ENCODE measurements at regions not wholly inside any gene's neighbourhood (a gene's known extent, or its start where the extent isn't known, plus 50 kb on each side); places are given as distances from the start of the nearest gene placed in this dataset.

- no peak for DNase-seq (ENCODE audit: low read depth)
- TF ChIP-seq POLR2A (IDR thresholded peaks at IDR 0.05; ENCODE audit: extremely low read depth, insufficient read length) (no peak), MYC (IDR thresholded peaks at IDR 0.05; ENCODE audit: low read depth, low read length) (no peak)
- TF ChIP-seq, protein P1, sequence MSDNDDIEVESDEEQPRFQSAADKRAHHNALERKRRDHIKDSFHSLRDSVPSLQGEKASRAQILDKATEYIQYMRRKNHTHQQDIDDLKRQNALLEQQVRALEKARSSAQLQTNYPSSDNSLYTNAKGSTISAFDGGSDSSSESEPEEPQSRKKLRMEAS (IDR thresholded peaks at IDR 0.05; ENCODE audit: low read depth, low read length), result no peak
- TF ChIP-seq, protein P2, sequence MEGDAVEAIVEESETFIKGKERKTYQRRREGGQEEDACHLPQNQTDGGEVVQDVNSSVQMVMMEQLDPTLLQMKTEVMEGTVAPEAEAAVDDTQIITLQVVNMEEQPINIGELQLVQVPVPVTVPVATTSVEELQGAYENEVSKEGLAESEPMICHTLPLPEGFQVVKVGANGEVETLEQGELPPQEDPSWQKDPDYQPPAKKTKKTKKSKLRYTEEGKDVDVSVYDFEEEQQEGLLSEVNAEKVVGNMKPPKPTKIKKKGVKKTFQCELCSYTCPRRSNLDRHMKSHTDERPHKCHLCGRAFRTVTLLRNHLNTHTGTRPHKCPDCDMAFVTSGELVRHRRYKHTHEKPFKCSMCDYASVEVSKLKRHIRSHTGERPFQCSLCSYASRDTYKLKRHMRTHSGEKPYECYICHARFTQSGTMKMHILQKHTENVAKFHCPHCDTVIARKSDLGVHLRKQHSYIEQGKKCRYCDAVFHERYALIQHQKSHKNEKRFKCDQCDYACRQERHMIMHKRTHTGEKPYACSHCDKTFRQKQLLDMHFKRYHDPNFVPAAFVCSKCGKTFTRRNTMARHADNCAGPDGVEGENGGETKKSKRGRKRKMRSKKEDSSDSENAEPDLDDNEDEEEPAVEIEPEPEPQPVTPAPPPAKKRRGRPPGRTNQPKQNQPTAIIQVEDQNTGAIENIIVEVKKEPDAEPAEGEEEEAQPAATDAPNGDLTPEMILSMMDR (IDR thresholded peaks at IDR 0.05; ENCODE audit: low read depth, low read length), result no peak
Measured at GRCh38 chr21:27221077-27221476, 254.2 kb upstream of the ADAMTS5 start.

GRCh38 chr21:27220416-27220815, 253.5 kb upstream of the ADAMTS5 start:
- H3K4me3 ChIP-seq (ENCODE audit: low read depth, low read length), result no peak overlapping the region
- TF ChIP-seq MYC (IDR thresholded peaks at IDR 0.05; ENCODE audit: low read depth, low read length), result no peak
- TF ChIP-seq, protein P2 (IDR thresholded peaks at IDR 0.05; ENCODE audit: low read depth, low read length), result no peak
- TF ChIP-seq, protein P1 (IDR thresholded peaks at IDR 0.05; ENCODE audit: low read depth, low read length), result no peak
- DNase-seq (ENCODE audit: low read depth), result no peak

More at GRCh38 chr21:27221077-27221476, 254.2 kb upstream of the ADAMTS5 start:
- H3K4me3 ChIP-seq (ENCODE audit: low read depth, low read length), result no peak overlapping the region

- no peak overlapping the region for H3K4me3 ChIP-seq (ENCODE audit: low read depth, low read length)
- TF ChIP-seq, protein P1 (IDR thresholded peaks at IDR 0.05; ENCODE audit: low read depth, low read length), result no peak
- TF ChIP-seq, protein P2 (IDR thresholded peaks at IDR 0.05; ENCODE audit: low read depth, low read length), result no peak
- TF ChIP-seq MYC (IDR thresholded peaks at IDR 0.05; ENCODE audit: low read depth, low read length) (no peak), POLR2A (IDR thresholded peaks at IDR 0.05; ENCODE audit: extremely low read depth, insufficient read length) (no peak)
- no peak for DNase-seq (ENCODE audit: low read depth)
Measured at GRCh38 chr21:27219068-27219467, 252.2 kb upstream of the ADAMTS5 start.

GRCh38 chr21:27213303-27213702, 246.4 kb upstream of the ADAMTS5 start:
- no peak overlapping the region for H3K4me3 ChIP-seq (ENCODE audit: low read depth, low read length)
- DNase-seq (ENCODE audit: low read depth), result no peak
- TF ChIP-seq, protein P2 (IDR thresholded peaks at IDR 0.05; ENCODE audit: low read depth, low read length), result no peak
- TF ChIP-seq MYC (IDR thresholded peaks at IDR 0.05; ENCODE audit: low read depth, low read length) (no peak), POLR2A (IDR thresholded peaks at IDR 0.05; ENCODE audit: extremely low read depth, insufficient read length) (no peak)
- TF ChIP-seq, protein P1 (IDR thresholded peaks at IDR 0.05; ENCODE audit: low read depth, low read length), result no peak

DNA sequence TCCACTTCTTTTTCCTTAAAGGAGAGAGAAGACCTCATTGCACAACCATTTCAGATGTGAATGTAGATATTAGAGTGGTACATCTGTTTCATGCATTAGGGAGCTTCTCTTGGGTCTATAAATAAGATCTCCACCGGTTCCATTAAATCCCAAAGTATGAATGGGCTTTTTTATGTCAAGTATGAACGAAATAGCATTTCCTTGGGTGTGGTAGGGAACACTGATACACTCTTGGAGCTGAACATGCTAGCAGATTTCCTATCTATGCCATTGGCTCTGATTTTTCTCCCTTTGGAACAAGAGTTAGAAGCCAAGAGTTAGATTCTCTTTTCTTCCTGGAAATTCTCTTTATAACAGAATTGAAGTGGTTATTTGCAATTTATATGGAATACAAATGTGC, 245.6 kb upstream of the ADAMTS5 start:
- H3K4me3 ChIP-seq (ENCODE audit: low read depth, low read length), result no peak overlapping the region
- no peak for DNase-seq (ENCODE audit: low read depth)
- TF ChIP-seq MYC (IDR thresholded peaks at IDR 0.05; ENCODE audit: low read depth, low read length) (no peak), POLR2A (IDR thresholded peaks at IDR 0.05; ENCODE audit: extremely low read depth, insufficient read length) (no peak)
- TF ChIP-seq, protein P1 (IDR thresholded peaks at IDR 0.05; ENCODE audit: low read depth, low read length), result no peak
- TF ChIP-seq, protein P2 (IDR thresholded peaks at IDR 0.05; ENCODE audit: low read depth, low read length), result no peak

GRCh38 chr21:27209546-27209945, 242.7 kb upstream of the ADAMTS5 start:
- DNase-seq (ENCODE audit: low read depth), result no peak
- TF ChIP-seq MYC (IDR thresholded peaks at IDR 0.05; ENCODE audit: low read depth, low read length) (no peak), POLR2A (IDR thresholded peaks at IDR 0.05; ENCODE audit: extremely low read depth, insufficient read length) (no peak)
- TF ChIP-seq, protein P2 (IDR thresholded peaks at IDR 0.05; ENCODE audit: low read depth, low read length), result no peak
- TF ChIP-seq, protein P1 (IDR thresholded peaks at IDR 0.05; ENCODE audit: low read depth, low read length), result no peak
- no peak overlapping the region for H3K4me3 ChIP-seq (ENCODE audit: low read depth, low read length)

All from NB4 (cell line).